NCI-H2227 treated with DMSO at 0.1 percent for 48 hours (cell line): ENCODE measurements at regions not wholly inside any gene's neighbourhood (a gene's known extent, or its start where the extent isn't known, plus 50 kb on each side); places are given as distances from the start of the nearest gene placed in this dataset.

Experiments
- DNase-seq: peaks from one replicate; lab custom pipeline; 2025; lab: John Stamatoyannopoulos, UW

DNA sequence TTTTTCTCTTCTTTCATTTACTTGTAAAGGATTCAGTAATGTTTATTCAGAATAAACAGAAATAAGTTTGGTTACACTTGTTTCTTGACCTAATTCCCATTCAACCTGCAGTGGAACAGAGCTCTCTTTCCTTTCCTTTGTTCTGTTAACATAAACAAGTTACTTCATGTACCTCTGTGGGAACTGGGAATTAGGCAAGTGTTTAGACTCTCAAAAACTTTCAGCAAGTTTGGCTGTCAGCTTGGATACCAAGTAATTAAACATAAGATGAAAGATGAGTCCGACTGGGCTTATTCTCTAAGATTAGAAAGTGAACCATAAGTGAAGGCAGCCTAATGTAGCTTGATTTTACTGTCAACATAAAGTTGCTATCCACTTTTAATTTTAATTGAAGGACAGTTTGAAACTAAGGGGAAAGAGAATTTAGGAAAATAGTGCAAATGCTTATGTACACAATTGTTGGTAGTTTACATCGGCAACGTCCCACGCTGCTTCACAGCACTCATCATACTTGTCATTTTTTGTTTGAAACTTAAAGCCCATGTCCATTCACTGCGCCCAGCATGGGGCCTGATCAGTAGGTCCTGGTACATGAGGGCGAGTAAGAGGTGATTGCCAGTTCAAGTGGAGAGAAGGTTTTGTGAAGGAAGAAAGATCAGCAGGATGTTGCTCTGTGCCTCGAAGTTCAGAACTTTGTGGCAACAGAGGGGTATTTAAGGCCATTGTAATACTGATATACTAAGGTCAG is 113.0 kb downstream of the PLEKHG1 start:
- DNase-seq: no peak

DNA sequence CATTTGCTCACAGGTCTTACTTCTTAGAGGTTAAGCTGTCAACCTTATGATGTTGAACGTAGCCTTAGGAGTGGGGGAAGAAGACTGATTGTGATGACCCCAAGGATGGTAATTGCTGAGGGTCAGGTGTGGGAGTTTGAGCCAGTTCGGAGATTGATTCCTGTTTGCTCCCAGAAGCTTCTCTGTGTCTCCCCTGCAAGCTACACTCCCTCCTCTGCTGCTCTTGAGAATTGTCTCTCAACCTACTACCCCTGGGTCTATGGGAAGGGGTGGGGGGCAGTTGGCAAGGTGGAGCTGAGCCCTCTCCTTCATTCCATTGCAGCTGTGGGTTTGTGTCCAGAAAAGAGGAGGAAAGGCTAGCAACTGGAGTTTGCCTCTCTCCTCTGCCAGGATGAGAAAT is 113.8 kb downstream of the PLEKHG1 start:
- DNase-seq: no peak

DNA sequence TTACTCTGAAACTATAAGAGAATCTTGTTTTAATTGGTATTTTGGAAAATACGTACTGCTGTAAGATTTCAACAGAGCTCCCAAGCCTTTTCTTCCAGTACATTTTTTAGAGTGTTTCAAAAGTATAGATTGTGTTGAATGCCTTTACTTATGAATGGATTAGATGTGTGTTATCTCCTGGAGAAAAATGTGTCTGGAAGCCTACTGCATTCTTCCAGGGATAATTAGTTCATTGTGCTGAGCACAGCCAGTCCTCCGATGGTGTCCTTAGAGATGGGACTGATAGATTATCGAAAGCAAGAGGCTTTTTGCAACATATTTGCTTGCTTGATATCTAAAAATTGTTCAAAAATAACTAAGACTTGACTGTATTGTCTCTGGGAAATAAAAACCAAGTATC is 114.2 kb downstream of the PLEKHG1 start:
- DNase-seq: no peak

DNA sequence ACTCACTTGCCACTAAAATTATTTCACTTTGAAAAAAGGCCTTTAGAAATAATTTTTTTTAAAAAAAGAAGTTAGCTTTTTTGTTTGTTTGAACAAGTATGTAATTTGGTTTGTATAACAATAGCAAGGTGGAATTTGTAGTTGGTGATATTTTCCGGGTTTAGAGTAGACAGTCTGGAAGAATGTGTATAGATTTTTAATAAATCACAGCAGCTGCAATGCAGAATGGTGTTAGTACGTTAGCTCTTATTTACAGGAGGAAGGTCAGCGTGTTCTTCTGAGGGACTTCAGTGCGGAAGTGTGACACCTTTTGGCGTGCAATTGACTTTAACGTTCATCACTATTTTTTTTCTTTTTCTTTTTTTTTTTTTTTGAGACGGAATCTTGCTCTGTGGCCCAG is 115.4 kb downstream of the PLEKHG1 start:
- DNase-seq: no peak

DNA sequence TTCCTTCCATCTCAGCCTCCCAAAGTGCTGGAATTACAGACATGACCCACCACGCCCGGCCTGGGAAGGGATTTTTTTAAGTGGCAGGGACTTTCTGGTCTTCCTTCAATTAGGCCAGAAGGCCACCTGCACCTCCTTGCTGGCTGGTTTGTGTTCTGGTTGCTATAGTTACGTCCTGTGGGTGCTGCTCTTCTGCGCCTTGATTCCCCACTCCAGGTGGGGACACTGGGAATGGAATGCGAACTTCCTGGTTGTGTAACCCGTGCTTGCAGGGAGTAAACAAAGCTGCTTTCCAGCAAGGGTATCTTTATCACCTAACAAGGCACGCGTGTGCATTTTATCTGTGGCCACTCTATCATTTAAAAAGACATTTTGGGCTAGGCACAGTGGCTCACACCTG is 117.7 kb downstream of the PLEKHG1 start:
- no peak for DNase-seq

DNA sequence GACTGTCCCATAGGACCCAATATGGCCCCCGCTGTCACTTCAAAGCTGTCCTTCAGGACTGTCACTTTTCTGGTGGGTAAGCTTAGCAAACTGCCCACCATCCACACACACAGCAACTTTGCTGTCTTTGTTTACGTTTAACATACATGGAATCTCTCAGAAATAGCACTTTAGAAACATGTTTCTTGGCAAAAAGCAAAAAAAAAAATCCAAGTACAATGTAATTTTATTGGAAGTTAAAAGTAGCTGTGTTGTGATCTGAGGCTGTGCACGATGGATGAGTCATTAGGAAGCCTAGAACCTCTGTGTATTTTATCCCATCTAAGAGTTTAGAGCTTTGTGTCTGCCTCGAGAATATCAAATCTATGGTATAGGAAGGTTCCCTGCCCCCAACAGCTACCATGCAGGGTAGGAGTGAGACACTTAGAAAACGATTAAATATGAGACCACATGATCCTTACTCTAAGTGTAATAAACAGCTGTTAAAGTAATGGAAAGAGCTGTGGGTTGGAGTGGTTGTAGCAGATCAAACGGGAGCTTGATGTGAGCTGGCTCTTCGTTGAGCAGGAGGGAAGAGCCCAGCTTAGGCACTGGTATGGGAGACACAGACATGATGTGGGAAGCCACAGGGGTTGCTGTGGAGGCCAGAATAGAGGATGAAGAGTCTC is 119.5 kb downstream of the PLEKHG1 start:
- no peak for DNase-seq

DNA sequence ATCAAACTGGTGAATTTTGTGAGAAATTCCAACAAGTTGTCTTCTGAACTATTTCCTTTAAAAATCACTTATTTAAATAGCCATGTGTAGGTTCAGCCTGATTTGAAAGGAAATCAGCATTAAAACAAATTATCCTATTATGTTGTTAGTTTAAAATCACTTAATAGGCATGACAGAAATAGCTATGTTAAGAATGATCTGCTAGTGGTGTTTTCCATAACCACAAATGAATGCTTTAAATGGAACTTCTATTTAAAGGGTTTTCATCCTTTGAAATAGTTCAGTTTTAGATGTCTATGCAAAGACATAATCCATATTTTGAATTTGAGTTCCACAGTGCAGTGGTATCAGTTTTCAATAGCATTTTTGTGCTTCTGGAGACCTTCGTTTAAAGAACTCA is 120.1 kb downstream of the PLEKHG1 start:
- DNase-seq: no peak

DNA sequence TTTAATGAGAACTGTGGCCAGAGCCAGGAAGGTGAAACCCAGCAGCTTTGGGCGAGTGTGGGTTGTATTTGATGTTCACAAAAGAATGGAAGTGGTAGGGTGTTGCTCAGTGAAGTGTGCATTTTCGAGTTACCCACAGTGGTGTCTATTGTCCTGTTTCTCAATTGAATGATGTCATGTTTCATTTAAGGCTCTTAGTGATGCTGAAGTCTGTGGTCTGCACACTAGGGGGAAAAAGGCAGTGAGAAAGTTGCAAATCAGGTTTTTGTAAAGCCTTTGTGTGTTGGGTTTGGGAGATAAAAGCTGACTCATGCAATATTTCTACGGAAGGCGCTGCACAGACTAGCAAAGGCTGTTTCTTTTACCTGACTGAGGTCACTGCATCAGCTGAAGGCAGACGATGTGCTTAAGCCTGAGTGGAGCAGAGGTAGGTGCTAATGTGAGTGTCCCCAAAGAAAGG is 121.1 kb downstream of the PLEKHG1 start:
- DNase-seq: peak; percentile 32

DNA sequence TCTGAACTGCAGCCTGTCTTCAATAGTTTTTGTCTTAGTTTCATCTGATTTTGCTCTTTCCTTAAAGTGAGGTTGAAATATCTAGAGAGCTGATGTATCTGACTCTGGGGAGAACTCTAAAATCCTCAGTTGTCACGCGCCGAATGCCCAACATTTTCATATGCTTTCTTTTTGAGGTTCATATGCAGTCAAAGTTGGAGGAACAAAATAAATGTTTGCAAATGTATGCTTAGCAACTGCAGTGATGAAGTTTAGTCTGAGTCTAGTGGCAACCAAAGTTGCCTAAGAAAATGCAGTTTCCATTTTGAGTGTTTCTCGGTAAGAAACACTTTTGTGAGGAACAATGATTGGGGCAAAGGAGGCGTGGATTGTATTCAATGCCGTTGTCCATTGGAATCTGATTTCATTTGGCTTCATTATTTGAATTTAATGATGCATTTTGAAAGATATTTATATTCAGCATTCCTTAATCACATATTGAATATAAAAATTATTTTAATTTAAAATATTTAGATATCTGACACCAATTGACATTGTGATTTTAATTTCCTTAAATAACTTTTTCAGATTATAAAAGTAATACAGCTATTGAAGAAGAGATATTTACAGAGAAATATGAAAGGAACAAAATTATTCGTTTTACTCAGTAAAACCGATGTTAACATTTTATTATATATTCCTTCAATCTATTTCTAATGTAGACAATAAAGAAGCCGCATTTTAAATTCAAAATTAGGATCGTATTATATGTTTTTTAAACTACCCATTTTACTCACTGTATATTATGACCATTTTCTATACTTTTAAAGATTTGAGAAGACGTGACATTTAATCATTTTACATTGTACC is 122.0 kb downstream of the PLEKHG1 start:
- no peak for DNase-seq

DNA sequence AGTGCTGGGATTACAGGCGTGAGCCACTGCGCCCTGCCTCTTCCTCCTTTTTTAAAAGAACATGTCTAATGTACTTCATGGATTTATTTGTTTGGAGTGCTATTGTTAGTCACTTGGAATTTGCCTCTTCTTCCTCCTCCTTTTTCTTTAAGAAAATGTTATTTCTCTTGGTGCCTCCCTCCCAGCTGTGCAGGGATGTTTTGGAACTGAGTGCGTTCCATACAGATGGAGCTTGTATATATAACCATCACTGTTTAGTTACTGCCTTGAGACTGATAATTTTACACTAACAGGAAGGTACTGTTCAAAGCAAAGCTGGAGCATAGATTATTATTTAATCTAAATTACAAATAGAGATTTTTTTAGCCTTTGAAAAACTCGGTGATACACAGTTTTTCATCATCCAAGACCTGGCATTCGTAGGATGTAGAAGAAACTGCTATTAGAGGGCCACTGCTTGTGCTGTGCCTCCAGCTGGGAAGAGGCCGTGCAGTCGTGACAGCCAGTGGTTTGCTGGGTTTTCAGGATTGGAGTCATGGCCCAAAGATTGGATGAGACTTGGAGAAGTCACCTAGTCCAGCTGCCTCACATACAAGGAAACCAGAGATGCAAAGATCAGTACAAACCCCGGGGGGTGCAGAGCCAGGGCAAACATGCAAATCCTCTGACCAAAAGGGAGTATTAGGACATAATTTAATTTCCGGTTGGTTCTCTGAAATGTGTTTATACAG is 123.1 kb downstream of the PLEKHG1 start:
- DNase-seq: no peak

DNA sequence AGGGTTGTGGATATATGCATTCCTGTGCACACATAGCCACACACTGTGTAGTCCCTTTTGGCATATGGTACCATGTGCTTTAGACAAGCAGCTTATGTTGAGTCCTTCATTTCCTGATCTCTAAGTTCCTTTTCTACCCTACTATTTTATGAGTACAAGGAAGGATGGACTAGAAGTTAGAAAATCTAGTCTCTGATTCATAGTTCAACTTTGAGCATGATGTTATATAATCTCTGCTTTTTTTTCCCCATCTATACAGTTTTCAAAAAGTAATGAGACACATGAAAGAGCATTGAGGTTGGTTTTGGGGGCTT is 123.6 kb downstream of the PLEKHG1 start:
- DNase-seq: no peak

DNA sequence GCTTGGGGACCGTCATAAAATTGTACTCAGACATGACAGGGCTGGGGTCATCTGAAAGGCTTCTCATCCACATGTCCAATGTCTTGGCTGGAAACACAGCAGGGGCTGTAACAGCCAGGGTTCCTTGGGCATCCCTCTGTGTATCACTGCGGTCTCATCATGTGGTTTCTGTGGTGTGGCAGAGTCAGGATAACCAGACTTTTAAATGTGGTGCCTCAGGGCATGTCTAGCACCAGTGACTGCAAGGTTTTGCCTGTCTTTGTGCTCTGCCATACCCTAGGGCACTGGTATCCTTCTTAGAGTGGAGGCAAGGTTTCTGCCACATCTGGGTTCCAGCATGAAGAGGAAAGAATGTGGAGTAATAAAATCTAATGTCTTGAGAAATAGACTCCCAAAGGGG is 124.2 kb downstream of the PLEKHG1 start:
- DNase-seq: no peak

DNA sequence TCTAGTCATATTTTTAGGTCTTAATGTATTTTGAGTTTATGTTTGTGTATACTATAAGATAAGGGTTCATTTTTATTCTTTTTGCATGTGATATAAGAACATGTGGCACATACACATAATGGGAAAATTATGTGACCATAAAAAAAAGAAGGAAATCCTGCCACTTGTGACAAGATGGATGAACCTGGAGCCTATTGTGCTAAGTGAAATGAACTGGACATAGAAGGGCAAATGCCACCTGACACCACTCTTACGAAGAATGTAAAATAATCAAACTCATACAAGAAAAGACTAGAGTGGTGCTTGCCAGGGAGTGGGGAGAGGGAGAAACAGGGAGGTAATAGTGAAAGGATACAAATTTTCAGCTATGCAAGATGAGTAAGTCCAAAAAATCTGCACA is 126.1 kb downstream of the PLEKHG1 start:
- DNase-seq: no peak

DNA sequence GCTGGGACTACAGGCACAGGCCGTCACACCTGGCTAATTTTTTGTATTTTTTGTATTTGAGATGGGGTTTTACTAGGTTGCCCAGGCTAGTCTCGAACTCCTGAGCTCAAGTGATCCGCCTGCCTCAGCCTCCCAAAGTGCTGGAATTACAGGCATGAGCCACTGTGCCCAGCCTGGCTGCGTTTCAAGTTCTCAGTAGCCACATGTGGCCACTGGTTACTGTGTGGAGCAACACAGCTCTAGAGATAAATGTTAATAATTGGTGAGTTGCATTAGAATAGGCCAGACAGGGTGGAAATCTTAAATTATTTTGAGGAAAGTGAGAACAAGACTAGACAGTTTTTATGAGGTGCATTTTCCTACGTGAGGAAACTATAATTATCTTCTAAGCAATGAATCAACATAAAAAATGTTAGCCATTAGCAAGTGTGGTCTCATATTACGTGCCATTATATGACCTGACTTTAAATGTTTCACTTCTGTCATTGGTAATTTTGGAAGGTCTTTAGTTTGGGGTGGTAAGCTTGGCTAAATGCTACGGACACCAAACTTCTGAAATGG is 129.6 kb downstream of the PLEKHG1 start:
- no peak for DNase-seq

DNA sequence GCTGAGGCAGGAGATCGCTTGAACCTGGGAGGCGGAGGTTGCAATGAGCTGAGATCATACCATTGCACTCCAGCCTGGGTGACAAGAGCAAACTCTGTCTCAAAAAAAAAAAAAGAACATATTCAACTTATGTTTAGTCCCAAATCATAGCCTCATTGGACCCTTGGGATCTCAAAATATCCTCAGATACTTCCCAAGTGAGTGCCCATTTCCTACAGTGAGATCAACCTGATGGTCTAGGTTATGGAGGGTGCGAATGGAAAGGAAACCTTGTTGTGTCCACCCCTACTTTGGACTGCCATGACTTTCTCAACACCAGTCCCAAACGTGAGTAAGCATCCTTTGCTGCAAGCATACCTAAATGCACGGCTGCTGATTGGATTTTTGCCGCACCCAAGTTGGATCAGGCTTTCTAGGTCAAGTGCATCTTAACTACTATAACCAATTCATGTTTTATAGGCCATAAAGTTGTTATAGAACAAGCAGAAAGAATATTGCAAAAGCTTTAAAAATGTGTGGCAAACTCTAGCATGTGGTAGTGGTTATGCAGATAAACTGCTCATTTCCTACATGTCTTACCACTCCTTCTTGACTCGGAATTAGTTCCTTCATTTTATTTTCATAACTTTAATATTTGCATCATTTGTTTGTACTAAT is 131.2 kb downstream of the PLEKHG1 start:
- no peak for DNase-seq

DNA sequence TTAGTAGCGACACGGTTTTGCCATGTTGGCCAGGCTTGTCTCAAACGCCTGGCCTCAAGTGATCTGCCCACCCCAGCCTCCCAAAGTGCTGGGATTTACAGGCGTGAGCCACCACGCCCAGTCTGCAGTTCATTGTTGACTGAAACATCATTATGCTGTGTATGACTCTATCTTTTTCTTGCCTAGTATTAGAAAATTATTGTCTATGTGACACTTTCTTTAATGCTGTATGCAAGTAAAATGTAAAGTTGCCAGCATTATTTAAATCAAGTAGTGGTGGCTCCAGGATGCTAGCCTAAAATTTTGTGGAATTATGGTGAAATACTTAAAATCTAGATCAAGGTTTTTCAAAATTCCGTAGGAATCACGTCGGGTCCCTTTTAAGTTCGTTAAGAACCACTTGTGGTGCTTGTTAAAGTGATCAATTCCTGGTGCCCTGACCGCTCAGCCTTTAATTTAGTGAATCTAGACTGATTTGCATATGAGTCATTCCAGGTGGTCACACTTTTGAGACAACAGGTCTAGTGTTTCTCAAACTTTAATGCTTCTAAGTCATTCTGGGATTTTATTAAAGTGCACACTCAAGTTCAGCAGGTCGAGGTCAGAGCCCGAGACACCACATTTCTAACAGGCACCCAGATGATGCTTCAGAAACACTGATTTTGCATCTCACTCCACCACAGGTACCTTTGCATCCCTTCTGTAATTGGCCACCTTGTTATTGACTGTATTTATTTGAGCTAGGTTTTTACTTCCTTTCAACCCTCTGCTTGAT is 132.6 kb upstream of the MTHFD1L start:
- DNase-seq: no peak

DNA sequence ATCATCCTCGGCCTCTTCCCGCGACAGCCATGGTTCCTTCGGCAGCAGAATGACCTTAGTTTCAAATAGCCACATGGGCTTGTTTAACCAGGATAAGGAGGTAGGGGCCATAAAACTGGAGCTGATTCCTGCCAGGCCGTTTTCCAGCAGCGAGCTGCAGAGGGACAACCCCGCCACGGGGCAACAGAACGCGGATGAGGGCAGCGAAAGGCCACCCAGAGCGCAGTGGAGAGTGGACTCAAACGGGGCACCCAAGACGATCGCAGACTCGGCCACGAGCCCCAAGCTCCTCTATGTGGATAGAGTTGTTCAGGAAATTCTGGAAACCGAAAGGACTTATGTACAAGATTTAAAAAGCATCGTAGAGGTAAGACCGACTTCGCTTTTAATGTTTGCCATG is 131.8 kb upstream of the MTHFD1L start:
- DNase-seq: no peak

DNA sequence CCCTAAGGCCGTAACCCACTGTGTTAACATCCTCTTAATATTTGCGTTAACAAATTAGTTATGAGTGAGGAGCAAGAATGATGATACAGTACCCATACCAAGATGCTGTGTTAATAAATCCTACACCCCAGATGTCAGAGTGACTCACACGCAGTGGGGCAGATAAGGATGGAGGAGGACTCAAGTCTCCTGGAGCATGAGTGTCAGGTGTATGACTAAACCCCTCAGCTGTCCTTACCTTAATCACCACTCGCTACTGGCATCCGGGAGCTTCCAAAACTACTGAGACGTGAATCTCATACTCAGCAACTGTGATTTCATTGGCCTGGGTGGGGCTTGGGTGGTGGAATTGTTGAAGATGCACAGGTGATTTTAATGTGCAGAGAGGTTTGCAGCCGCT is 131.3 kb upstream of the MTHFD1L start:
- DNase-seq: no peak

DNA sequence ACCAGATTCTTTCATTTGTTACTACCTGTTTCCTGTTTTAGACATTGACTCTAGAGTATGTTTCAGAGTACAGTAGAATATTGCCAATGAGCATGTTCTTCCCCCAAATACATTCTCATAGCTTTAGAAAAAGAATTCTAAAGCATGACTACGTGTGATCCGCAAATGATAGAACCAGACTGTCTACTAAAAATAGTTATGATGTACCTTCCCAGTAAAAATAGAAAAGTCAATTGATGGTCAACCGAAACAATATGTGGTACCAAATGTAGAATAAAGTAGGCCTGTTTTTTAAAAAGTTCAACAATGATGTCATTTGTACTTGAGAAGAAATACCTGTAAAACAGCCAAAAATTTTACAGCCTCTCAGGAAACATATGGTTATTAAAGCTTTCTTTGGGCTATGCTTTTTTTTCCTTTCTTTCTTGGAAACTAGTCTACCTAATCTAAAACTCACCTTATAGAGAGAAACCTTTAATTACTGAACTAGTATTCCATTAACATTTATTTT is 130.1 kb upstream of the MTHFD1L start:
- no peak for DNase-seq

DNA sequence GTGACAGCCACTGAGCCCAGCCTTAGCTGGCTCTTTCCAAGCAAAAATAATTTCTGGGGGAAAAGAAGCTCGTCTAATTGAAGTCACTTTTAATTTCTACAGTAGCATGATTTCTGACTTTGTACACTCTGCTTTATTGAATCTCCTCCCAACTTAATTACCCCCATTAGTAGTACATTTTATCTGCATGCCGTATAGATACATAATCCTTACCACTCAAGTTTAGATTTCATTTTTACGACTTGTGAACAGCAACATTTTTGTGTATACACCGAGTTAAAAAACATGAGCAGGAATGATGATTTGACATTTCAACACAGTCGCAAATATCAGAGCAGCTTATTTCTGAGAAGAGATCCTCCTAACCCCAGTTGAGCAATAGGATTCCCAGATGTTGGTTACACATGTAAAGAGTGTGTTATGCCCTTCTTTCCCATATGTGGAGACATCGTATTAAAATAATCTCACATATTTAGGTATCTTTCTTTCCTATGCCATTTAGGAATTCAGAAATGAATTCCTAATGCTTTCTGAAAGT is 127.3 kb upstream of the MTHFD1L start:
- DNase-seq: no peak
